SK-N-MC (cell line): ENCODE measurements at regions not wholly inside any gene's neighbourhood (a gene's known extent, or its start where the extent isn't known, plus 50 kb on each side); places are given as distances from the start of the nearest gene placed in this dataset.
"Not testable (repeated sequence)": the region's sequence is repeated elsewhere in the genome, so short reads cannot be mapped to it uniquely, and the experiment has no call there.

Source experiments
- DNase-seq: peaks from one replicate; pipeline ENCODE4 v3.0.0-alpha.2; 2011; ENCODE audit warnings: low read depth, low spot score
- H3K27ac ChIP-seq: fragments of 200-600 bp; sonication (generic); 2 replicates; pipeline ENCODE4 v1.5.1; 2016; ENCODE audit warnings: mixed run types
- H3K36me3 ChIP-seq: fragments of 200-600 bp; sonication (generic); 2 replicates; pipeline ENCODE4 v1.6.1; 2017; ENCODE audit warnings: antibody characterized with exemption, low read length, mixed read lengths; ENCODE audit not compliant: insufficient read depth
- H3K4me3 ChIP-seq: fragments of 200-600 bp; sonication (generic); 2 replicates; pipeline ENCODE4 v1.5.1; 2016
- H3K9ac ChIP-seq: fragments of 200-600 bp; sonication (generic); 2 replicates; pipeline ENCODE4 v1.8.0; 2017; ENCODE audit warnings: mixed run types, mixed read lengths; ENCODE audit not compliant: insufficient read length
- H3K9me3 ChIP-seq: fragments of 200-600 bp; sonication (generic); 2 replicates; pipeline ENCODE4 v1.6.1; 2017; ENCODE audit warnings: low read depth, mild to moderate bottlenecking, antibody characterized with exemption, low read length, moderate library complexity, mixed read lengths
- EZH2 ChIP-seq: fragments of 200-600 bp; sonication (generic); IDR thresholded peaks from one replicate; pipeline ENCODE4 v1.6.1; 2017; ENCODE audit warnings: antibody characterized with exemption
- FOXP2 ChIP-seq: optimal IDR thresholded peaks from 2 replicates; pipeline ENCODE3; 2011; ENCODE audit warnings: mild to moderate bottlenecking, moderate library complexity; ENCODE audit not compliant: insufficient read depth; ENCODE audit errors: extremely low read length, control extremely low read depth
- POLR2AphosphoS5 ChIP-seq: IDR thresholded peaks from 2 replicates; pipeline ENCODE4 v1.6.1; 2012; ENCODE audit warnings: mild to moderate bottlenecking, low read depth, low read length, borderline replicate concordance

GRCh38 chrX:80508083-80508482 is 87.8 kb downstream of the TENT5D start:
- not testable (repeated sequence) for H3K27ac ChIP-seq, DNase-seq, H3K4me3 ChIP-seq, H3K9me3 ChIP-seq, H3K9ac ChIP-seq, H3K36me3 ChIP-seq

- Histone ChIP-seq H3K9ac (no peak overlapping the region), H3K36me3 (no peaks in the 10 kb centered on the region), H3K9me3 (no peaks in the 10 kb centered on the region), H3K4me3 (no peak overlapping the region), H3K27ac (no peak overlapping the region)
- DNase-seq = no peak
- TF ChIP-seq POLR2AphosphoS5 = no peak
- TF ChIP-seq FOXP2 = no peak
- no peak for TF ChIP-seq EZH2
Observed at GRCh38 chrX:80511969-80512760, 91.9 kb downstream of the TENT5D start.

GRCh38 chrX:80512924-80513323 is 92.7 kb downstream of the TENT5D start:
- Histone ChIP-seq H3K9ac (no peak overlapping the region), H3K4me3 (no peak overlapping the region), H3K36me3 (no peaks in the 10 kb centered on the region), H3K27ac (no peak overlapping the region), H3K9me3 (no peaks in the 10 kb centered on the region)
- DNase-seq = no peak
- TF ChIP-seq EZH2 = no peak
- TF ChIP-seq FOXP2 = no peak
- TF ChIP-seq POLR2AphosphoS5 = no peak

- no peak for DNase-seq
- H3K4me3 ChIP-seq = no peak overlapping the region
- TF ChIP-seq FOXP2 = no peak
- TF ChIP-seq POLR2AphosphoS5 = no peak
- TF ChIP-seq EZH2 = no peak
- no peak overlapping the region for H3K27ac ChIP-seq
- H3K36me3 ChIP-seq = no peaks in the 10 kb centered on the region
- no peaks in the 10 kb centered on the region for H3K9me3 ChIP-seq
- no peak overlapping the region for H3K9ac ChIP-seq
Observed at GRCh38 chrX:80513625-80514024, 93.4 kb downstream of the TENT5D start.

- Histone ChIP-seq H3K9me3 (no peaks in the 10 kb centered on the region), H3K36me3 (no peaks in the 10 kb centered on the region), H3K9ac (no peak overlapping the region), H3K27ac (no peak overlapping the region), H3K4me3 (no peak overlapping the region)
- no peak for DNase-seq
- TF ChIP-seq EZH2 = no peak
Observed at GRCh38 chrX:80537096-80537495, 116.8 kb downstream of the TENT5D start.

GRCh38 chrX:80550722-80551121 is 130.5 kb downstream of the TENT5D start:
- no peak for DNase-seq
- no peaks in the 10 kb centered on the region for H3K36me3 ChIP-seq
- no peak overlapping the region for H3K4me3 ChIP-seq
- no peak for TF ChIP-seq FOXP2
- no peak for TF ChIP-seq EZH2
- TF ChIP-seq POLR2AphosphoS5 = no peak
- H3K9ac ChIP-seq = no peak overlapping the region
- H3K9me3 ChIP-seq = no peaks in the 10 kb centered on the region
- no peak overlapping the region for H3K27ac ChIP-seq

GRCh38 chrX:80556148-80556547 is 135.9 kb downstream of the TENT5D start:
- Histone ChIP-seq H3K9ac (no peak overlapping the region), H3K4me3 (no peak overlapping the region), H3K36me3 (no peaks in the 10 kb centered on the region), H3K9me3 (no peaks in the 10 kb centered on the region), H3K27ac (no peak overlapping the region)
- no peak for TF ChIP-seq POLR2AphosphoS5
- TF ChIP-seq EZH2 = no peak
- no peak for TF ChIP-seq FOXP2
- DNase-seq = no peak

- DNase-seq = no peak
- TF ChIP-seq FOXP2 (no peak), EZH2 (no peak), POLR2AphosphoS5 (no peak)
- no peaks in the 10 kb centered on the region for H3K36me3 ChIP-seq
- no peaks in the 10 kb centered on the region for H3K9me3 ChIP-seq
- H3K9ac ChIP-seq = no peak overlapping the region
- H3K4me3 ChIP-seq = no peak overlapping the region
- H3K27ac ChIP-seq = no peak overlapping the region
Observed at GRCh38 chrX:80572636-80573035, 152.4 kb downstream of the TENT5D start.

- Histone ChIP-seq H3K36me3 (no peaks in the 10 kb centered on the region), H3K27ac (no peak overlapping the region), H3K4me3 (no peak overlapping the region), H3K9ac (no peak overlapping the region), H3K9me3 (no peaks in the 10 kb centered on the region)
- no peak for DNase-seq
- TF ChIP-seq FOXP2 (no peak), EZH2 (no peak)
Observed at GRCh38 chrX:80573275-80573674, 153.0 kb downstream of the TENT5D start.

GRCh38 chrX:80574486-80575086 is 154.3 kb downstream of the TENT5D start:
- not testable (repeated sequence) for H3K9ac ChIP-seq, DNase-seq, H3K36me3 ChIP-seq, H3K4me3 ChIP-seq, H3K27ac ChIP-seq, H3K9me3 ChIP-seq
